Neural progenitor cell (in vitro differentiated cells): ENCODE measurements at regions not wholly inside any gene's neighbourhood (a gene's known extent, or its start where the extent isn't known, plus 50 kb on each side); places are given as distances from the start of the nearest gene placed in this dataset.

Source experiments
- DNase-seq: peaks from one replicate; pipeline ENCODE4 v3.0.0-alpha.2; 2016; ENCODE audit warnings: low spot score
- H2AFZ ChIP-seq: fragments of 200-600 bp; sonication (generic); replicated peaks from 2 replicates; pipeline ENCODE4 v1.6.1; 2016; ENCODE audit warnings: antibody characterized with exemption
- H3F3A ChIP-seq: fragments of 200-600 bp; sonication (generic); 2 replicates; pipeline ENCODE4 v1.6.1; 2016; ENCODE audit warnings: antibody characterized with exemption, low read depth
- H3K27ac ChIP-seq: fragments of 200-600 bp; sonication (generic); 2 replicates; pipeline ENCODE4 v1.5.1; 2016; ENCODE audit warnings: mild to moderate bottlenecking
- H3K27me3 ChIP-seq: fragments of 200-600 bp; sonication (generic); 2 replicates; pipeline ENCODE4 v1.6.1; 2016; ENCODE audit warnings: mild to moderate bottlenecking, moderate library complexity
- H3K36me3 ChIP-seq: fragments of 200-600 bp; sonication (generic); 2 replicates; pipeline ENCODE4 v1.5.1; 2016
- H3K4me1 ChIP-seq: fragments of 200-600 bp; sonication (generic); 2 replicates; pipeline ENCODE4 v1.6.1; 2016; ENCODE audit warnings: mixed run types
- H3K4me2 ChIP-seq: fragments of 200-600 bp; sonication (generic); 2 replicates; pipeline ENCODE4 v1.6.1; 2016
- H3K4me3 ChIP-seq: fragments of 200-600 bp; sonication (generic); 2 replicates; pipeline ENCODE4 v1.5.1; 2016
- H3K79me2 ChIP-seq: fragments of 200-600 bp; sonication (generic); 2 replicates; pipeline ENCODE4 v1.6.1; 2016; ENCODE audit warnings: low read depth
- H3K9ac ChIP-seq: fragments of 200-600 bp; sonication (generic); 2 replicates; pipeline ENCODE4 v1.6.1; 2016
- H3K9me3 ChIP-seq: fragments of 200-600 bp; sonication (generic); 2 replicates; pipeline ENCODE4 v1.5.1; 2016; ENCODE audit warnings: low read depth
- H4K20me1 ChIP-seq: fragments of 200-600 bp; sonication (generic); 2 replicates; pipeline ENCODE4 v1.6.1; 2016; ENCODE audit warnings: low read depth
- H3K27ac Mint-ChIP-seq: 3 replicates; pipeline ENCODE4 v1.8.0; 2021; ENCODE audit warnings: mixed read lengths
- H3K27me3 Mint-ChIP-seq: 2 replicates; pipeline ENCODE4 v1.8.0; 2022; ENCODE audit warnings: low read depth, mild to moderate bottlenecking, inconsistent platforms, moderate library complexity, mixed read lengths; ENCODE audit not compliant: insufficient read depth
- H3K36me3 Mint-ChIP-seq: 3 replicates; pipeline ENCODE4 v1.8.0; 2021; ENCODE audit warnings: mixed read lengths
- H3K4me1 Mint-ChIP-seq: 3 replicates; pipeline ENCODE4 v1.8.0; 2021; ENCODE audit warnings: mixed read lengths
- H3K4me3 Mint-ChIP-seq: 3 replicates; pipeline ENCODE4 v1.8.0; 2021; ENCODE audit warnings: mild to moderate bottlenecking, moderate library complexity, mixed read lengths
- H3K9me3 Mint-ChIP-seq: 3 replicates; pipeline ENCODE4 v1.8.0; 2020; ENCODE audit warnings: mixed read lengths
- CTCF ChIP-seq: fragments of 200-600 bp; sonication (generic); IDR thresholded peaks from 2 replicates; pipeline ENCODE4 v1.5.1; 2017; ENCODE audit warnings: antibody characterized with exemption, mild to moderate bottlenecking
- EZH2 ChIP-seq: fragments of 200-600 bp; sonication (generic); IDR thresholded peaks from 2 replicates; pipeline ENCODE4 v1.6.1; 2017; ENCODE audit warnings: antibody characterized with exemption, mild to moderate bottlenecking, moderate library complexity
- EZH2phosphoT487 ChIP-seq: fragments of 200-600 bp; sonication (generic); IDR thresholded peaks from 2 replicates; pipeline ENCODE4 v1.6.1; 2017; ENCODE audit warnings: antibody characterized with exemption

- no peak overlapping the region for H3K4me3 Mint-ChIP-seq
- Histone ChIP-seq H3K27ac (no peak overlapping the region), H3K4me2 (no peak overlapping the region), H3K27me3 (no peaks in the 10 kb centered on the region), H3K36me3 (no peaks in the 10 kb centered on the region), H3F3A (no peaks in the 10 kb centered on the region), H3K9me3 (no peaks in the 10 kb centered on the region), H3K4me3 (no peak overlapping the region), H3K4me1 (peaks cover 12% of the 10 kb centered on the region), H4K20me1 (no peaks in the 10 kb centered on the region), H2AFZ (no peak overlapping the region), H3K79me2 (no peaks in the 10 kb centered on the region), H3K9ac (no peak overlapping the region)
- no peaks in the 10 kb centered on the region for H3K36me3 Mint-ChIP-seq
- peaks cover 16% of the 10 kb centered on the region for H3K4me1 Mint-ChIP-seq
- no peaks in the 10 kb centered on the region for H3K9me3 Mint-ChIP-seq
- DNase-seq: no peak
- H3K27ac Mint-ChIP-seq: no peak overlapping the region
- peaks cover 4% of the 10 kb centered on the region for H3K27me3 Mint-ChIP-seq
- TF ChIP-seq EZH2phosphoT487 (no peak), EZH2 (no peak), CTCF (no peak)
Measured at GRCh38 chr13:50404769-50405168, 389.5 kb downstream of the KCNRG start.

GRCh38 chr13:50406831-50407230 is 391.6 kb downstream of the KCNRG start:
- no peaks in the 10 kb centered on the region for H3K27me3 ChIP-seq
- H3K4me1 Mint-ChIP-seq: peaks cover 17% of the 10 kb centered on the region
- DNase-seq: peak; percentile 21
- H3K4me3 Mint-ChIP-seq: no peak overlapping the region
- H3F3A ChIP-seq: no peaks in the 10 kb centered on the region
- H3K36me3 Mint-ChIP-seq: no peaks in the 10 kb centered on the region
- H2AFZ ChIP-seq: no peak overlapping the region
- H3K9ac ChIP-seq: no peak overlapping the region
- no peak overlapping the region for H3K27ac Mint-ChIP-seq
- H4K20me1 ChIP-seq: no peaks in the 10 kb centered on the region
- no peak overlapping the region for H3K4me3 ChIP-seq
- no peak for TF ChIP-seq EZH2phosphoT487
- no peak for TF ChIP-seq EZH2
- TF ChIP-seq CTCF: no peak
- H3K27ac ChIP-seq: no peak overlapping the region
- no peaks in the 10 kb centered on the region for H3K79me2 ChIP-seq
- H3K4me1 ChIP-seq: peaks cover 20% of the 10 kb centered on the region
- no peaks in the 10 kb centered on the region for H3K36me3 ChIP-seq
- H3K27me3 Mint-ChIP-seq: peaks cover 6% of the 10 kb centered on the region
- H3K9me3 ChIP-seq: no peaks in the 10 kb centered on the region
- no peak overlapping the region for H3K4me2 ChIP-seq
- no peaks in the 10 kb centered on the region for H3K9me3 Mint-ChIP-seq

- H3K36me3 Mint-ChIP-seq: no peaks in the 10 kb centered on the region
- no peak overlapping the region for H3K4me3 ChIP-seq
- H3K9ac ChIP-seq: no peak overlapping the region
- no peak overlapping the region for H3K27ac ChIP-seq
- no peak for DNase-seq
- H3K27me3 ChIP-seq: no peaks in the 10 kb centered on the region
- no peak overlapping the region for H2AFZ ChIP-seq
- no peaks in the 10 kb centered on the region for H3K36me3 ChIP-seq
- H3K4me2 ChIP-seq: no peak overlapping the region
- H4K20me1 ChIP-seq: no peaks in the 10 kb centered on the region
- peaks cover 6% of the 10 kb centered on the region for H3K27me3 Mint-ChIP-seq
- TF ChIP-seq EZH2phosphoT487 (no peak), EZH2 (no peak), CTCF (no peak)
- peaks cover 26% of the 10 kb centered on the region for H3K4me1 ChIP-seq
- H3K4me3 Mint-ChIP-seq: no peak overlapping the region
- H3K27ac Mint-ChIP-seq: no peak overlapping the region
- peaks cover 24% of the 10 kb centered on the region for H3K4me1 Mint-ChIP-seq
- no peaks in the 10 kb centered on the region for H3F3A ChIP-seq
- H3K79me2 ChIP-seq: no peaks in the 10 kb centered on the region
- no peaks in the 10 kb centered on the region for H3K9me3 ChIP-seq
- no peaks in the 10 kb centered on the region for H3K9me3 Mint-ChIP-seq
Measured at GRCh38 chr13:50408068-50408467, 392.8 kb downstream of the KCNRG start.

- Mint-ChIP-seq H3K4me1 (peaks cover 24% of the 10 kb centered on the region), H3K36me3 (no peaks in the 10 kb centered on the region), H3K4me3 (no peak overlapping the region), H3K27ac (no peak overlapping the region), H3K9me3 (no peaks in the 10 kb centered on the region), H3K27me3 (peaks cover 8% of the 10 kb centered on the region)
- no peak overlapping the region for H2AFZ ChIP-seq
- H3K4me3 ChIP-seq: no peak overlapping the region
- H3K9me3 ChIP-seq: no peaks in the 10 kb centered on the region
- DNase-seq: no peak
- no peak overlapping the region for H3K9ac ChIP-seq
- H4K20me1 ChIP-seq: no peaks in the 10 kb centered on the region
- no peak overlapping the region for H3K4me2 ChIP-seq
- no peak for TF ChIP-seq EZH2
- TF ChIP-seq EZH2phosphoT487: no peak
- no peak for TF ChIP-seq CTCF
- no peaks in the 10 kb centered on the region for H3F3A ChIP-seq
- H3K27ac ChIP-seq: no peak overlapping the region
- no peaks in the 10 kb centered on the region for H3K27me3 ChIP-seq
- no peaks in the 10 kb centered on the region for H3K36me3 ChIP-seq
- H3K79me2 ChIP-seq: no peaks in the 10 kb centered on the region
- H3K4me1 ChIP-seq: peaks cover 26% of the 10 kb centered on the region
Measured at GRCh38 chr13:50409220-50409619, 394.0 kb downstream of the KCNRG start.
